NCI-H524 treated with DMSO at 0.1 percent for 48 hours (cell line): ENCODE measurements at regions not wholly inside any gene's neighbourhood (a gene's known extent, or its start where the extent isn't known, plus 50 kb on each side); places are given as distances from the start of the nearest gene placed in this dataset.

Experiments
- DNase-seq: peaks from one replicate; lab custom pipeline; 2025; lab: John Stamatoyannopoulos, UW

DNA sequence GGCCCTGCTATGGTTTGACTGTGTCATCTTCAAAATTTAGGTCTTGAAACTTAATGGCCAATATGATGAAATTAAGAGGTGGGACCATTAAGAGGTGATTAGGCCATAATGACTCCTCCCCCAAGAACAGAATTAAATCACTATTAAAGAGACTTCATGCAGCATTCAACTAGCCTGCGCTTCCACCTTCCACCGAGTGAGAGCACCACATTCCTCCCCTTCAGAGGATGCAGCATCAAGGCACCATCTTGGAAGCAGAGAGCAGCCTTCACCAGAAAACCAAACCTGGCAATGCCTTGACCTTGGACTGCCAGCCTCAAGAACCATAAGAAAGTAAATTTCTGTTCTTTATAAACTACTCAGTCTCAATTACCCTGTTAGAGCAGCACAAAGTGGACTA lies 371.1 kb upstream of the NFE2L3 start:
- no peak for DNase-seq

DNA sequence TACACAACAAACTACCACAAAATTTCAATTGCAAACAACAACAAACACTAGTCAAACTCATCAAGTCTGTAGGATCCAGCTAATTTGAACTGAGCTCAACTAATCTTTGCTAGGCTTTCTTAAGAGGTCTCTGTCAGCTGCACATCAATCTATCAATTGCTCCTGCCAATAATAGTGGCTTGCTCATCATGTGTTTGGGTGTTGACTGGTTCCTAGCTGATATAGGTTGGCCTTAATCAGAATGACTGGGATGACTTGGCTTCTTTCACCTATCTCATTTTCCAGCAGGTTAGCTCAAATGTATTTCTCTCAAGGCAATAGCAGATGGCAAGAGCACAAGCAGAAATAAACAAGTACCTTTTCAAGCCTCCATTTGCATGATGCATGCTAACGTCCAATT lies 370.3 kb upstream of the NFE2L3 start:
- DNase-seq, result peak; percentile 44

DNA sequence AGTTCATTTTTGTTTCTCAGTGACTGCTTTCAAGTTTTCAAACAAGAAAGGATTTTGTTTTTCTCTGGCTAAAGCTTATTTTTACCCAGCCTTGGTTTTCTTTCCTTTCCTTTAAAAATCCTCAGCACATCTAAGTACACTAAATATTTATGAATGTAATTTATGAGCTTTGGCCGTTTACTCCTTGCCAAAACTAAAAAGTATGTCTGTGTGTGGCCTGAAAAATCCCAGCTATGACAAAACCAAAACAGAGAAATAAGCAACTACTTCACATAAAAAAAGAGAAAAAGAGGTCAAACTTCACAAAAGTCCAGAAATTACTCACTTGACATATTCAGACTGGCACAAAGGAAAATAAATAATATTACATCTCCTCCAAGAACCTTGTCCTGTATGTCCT lies 365.1 kb upstream of the NFE2L3 start:
- no peak for DNase-seq

DNA sequence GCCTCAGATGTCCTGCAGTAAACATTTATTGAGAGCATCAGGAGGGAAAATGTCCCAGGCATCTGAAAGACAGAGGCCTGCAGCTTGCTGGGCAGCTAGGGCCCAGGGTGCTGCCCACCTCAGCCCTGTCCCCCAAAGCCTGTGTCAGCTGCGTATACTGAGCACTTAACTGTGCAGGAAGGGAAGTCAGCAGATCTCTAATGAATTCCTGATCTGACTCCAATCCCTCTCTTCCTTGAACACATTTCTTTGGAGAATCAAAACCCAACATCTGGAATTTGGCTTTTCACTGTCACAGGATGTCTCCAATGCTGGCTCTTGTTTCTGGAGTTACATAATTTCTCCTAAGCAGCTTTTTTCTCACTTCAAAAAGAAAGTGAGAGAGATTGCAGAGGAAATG lies 364.7 kb upstream of the NFE2L3 start:
- DNase-seq, result no peak

DNA sequence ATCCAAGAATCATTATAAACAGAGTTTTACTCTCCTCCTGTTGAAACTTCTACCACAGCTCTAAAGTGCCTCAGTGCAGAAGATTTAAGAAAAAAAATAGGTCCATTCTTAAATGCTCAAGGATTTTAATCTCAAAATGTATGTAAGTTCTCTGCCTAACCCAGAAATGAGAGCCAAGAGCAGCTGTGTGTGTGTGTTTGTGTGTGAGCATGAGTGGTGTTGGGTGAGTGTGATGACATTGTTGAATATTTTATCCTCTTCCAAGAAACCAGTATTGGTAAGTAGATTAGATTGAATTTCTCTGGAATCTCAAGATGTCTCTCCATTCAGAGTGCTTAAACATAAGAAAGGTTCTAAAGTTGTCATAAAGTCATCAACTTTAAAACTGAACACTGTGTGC lies 363.6 kb upstream of the NFE2L3 start:
- DNase-seq, result no peak

DNA sequence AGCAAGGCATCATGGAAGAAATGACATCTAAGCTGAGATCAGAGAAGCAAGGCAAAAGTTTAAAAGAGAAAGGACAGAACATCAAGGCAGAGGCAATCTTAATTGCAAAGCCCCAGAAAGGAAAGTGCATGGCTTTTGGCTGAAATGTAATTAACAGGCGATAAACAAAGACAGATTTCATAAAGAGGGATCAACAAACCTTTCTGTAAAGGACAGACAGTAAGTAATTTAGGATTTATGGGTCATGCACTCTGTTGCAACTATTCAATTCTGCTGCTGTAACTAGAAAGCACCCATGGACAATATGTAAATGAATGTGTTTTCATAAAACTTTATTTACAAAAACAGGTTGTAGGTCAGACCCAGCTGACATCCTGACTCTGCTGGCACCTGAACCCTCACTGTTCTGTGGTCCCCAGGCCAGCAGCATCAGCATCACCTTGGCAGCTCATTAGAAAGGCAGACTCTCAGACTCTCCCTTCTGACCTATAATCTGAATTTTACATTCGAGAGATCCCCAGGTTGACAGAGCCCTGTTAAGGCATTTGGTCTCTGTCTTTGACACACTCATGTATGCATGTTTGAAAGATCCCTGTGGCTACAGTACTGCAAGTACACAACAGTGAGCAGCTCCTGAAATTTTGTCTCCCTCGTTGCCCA lies 362.9 kb upstream of the NFE2L3 start:
- no peak for DNase-seq

DNA sequence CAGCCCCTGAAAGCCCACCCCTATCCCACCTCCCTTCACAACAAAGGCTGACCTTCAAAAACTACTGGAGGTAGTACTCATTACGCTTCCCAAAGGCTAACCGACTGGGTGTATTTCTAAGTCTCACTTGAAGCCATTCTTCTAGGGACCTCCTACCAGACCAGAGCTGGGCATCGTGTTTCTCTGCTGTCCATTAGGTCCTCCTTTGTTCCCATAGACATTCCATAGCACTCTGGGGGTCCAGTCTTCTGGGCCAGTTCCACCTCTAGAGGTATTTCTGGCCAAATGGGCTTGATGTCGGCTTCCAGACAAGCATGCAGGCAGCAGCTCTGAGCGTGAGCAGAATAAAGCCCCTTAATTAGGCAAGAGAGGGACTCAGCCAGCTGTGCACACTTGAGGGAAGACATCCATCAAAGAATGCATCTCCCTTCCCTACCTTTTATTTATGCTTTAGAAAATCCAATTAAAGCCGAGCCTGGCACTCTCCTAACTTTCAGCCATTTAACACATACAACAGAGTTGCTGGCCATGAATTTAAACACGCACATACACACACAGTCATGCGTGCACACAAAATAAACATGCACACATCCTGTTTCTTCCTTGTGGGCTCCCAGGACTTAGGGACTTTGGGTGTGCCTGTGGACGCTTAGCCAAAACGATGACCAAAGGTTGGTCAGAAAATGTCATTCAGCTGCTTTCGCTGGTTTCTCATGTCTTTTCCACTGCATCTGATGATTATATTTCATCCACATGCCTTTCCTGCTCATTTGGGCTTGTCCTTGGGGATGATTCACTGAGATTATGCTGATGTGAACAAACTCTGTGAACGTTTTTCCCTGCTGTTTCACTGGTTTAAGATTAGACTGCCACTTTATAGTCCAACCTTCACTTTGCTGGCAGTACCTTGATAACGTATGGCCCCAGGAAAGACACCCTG lies 362.0 kb upstream of the NFE2L3 start:
- DNase-seq, result peak; percentile 65

DNA sequence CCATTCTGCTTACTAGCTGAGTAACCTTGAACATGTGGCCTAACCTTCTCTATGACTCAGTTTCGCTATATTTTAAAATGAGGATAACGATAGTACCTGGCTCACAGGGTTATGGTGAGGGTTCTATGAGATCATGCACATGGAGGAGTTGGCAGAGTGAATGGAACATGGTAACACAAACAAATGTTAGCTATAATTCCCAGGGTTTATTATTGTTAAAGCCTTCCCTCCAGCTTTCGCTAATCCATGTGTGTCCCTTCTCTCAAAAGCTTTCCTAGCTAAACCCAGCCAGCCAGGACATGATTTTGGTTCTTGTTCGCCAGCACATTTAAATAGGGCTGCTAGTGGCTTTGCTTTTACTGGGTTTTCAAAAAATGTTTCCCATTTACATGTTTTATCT lies 361.0 kb upstream of the NFE2L3 start:
- DNase-seq, result no peak

DNA sequence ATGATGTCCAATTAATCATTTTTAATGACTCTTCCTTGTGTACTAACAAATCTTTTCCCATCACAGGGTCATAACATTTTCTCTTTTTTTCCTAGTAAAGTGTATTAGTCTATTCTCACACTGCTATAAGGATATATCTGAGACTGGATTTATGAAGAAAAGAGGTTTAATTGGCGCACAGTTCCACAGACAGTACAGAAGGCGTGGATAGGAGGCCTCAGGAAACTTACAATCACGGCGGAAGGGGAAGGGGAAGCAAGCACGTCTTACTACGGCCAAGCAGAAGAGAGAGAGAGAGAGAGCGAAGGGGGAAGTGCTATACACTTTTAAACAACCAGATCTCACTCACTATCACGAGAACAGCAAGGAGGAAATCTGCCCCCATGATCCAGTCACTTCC lies 359.4 kb upstream of the NFE2L3 start:
- no peak for DNase-seq

DNA sequence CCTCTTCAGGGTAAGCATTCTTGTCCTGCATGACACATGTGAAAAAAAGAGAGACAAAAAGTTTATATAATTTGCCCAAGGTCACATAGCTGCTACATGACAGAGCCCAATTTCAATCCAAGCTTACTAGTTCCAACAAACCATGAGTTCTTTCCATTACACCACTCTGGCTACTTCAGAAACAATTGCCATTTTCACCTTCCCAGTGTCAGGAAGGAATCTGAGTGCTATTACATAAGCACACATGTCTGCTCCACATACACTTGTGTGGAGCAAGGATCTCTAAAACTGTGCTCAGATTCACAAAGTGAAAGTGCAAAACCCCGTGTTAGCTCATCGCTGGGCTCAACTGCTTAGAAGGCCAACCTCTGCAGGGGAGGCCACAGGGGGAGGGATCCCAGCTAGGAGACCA lies 356.2 kb upstream of the NFE2L3 start:
- DNase-seq, result no peak

DNA sequence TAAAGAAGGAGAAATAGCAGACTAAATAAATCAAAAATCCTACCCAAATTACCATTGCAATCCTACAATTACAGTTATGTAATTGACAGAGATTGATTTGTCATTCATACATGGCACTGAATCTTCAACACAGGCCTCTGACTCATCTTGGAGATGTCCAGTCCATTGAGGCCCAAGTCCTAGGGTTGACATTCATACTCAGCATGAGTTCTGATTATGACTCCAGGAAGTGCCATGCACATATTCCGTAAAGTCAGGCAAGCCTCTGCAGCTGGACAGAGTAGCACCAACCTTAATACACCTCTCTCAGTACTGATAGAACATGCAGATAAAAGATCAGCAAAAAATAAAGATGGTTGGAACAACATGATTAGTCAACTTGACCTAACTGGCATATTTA lies 353.7 kb upstream of the NFE2L3 start:
- no peak for DNase-seq

DNA sequence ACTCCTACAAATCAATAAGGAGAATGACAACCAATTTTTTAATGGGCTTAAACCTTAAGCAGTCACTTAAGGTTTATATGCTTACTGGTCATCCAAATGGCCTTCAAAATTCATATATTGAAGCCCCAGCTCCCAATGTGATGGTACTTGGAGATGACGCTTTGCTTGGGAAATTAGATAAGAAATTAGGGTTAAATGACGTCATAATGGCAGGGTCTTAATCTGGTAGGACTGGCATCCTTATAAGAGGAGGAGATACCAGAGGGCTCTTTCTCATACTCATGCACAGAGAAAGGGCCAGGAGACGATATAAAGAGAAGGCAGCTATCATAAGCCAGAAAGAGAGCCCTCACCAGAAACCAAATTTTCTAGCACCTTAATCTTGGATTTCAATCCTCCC lies 350.8 kb upstream of the NFE2L3 start:
- no peak for DNase-seq

DNA sequence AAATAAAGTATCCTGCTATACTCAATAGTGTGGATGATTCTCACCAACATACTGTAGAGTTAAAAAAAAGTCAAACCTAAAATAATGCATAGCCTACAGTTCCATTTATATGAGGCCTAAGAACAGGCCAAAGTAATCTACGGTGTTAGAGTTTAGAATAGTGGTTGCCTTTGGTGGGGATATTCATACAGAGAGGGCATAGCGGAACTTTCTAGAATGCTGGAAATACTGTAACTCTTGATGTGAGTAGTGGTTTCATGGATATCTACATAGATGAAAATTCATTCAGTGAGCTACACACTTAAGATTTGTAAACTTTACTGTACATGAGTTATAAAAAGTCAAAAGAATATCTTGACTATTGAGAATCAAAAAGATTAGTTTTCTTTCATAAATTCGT lies 349.9 kb upstream of the NFE2L3 start:
- no peak for DNase-seq

DNA sequence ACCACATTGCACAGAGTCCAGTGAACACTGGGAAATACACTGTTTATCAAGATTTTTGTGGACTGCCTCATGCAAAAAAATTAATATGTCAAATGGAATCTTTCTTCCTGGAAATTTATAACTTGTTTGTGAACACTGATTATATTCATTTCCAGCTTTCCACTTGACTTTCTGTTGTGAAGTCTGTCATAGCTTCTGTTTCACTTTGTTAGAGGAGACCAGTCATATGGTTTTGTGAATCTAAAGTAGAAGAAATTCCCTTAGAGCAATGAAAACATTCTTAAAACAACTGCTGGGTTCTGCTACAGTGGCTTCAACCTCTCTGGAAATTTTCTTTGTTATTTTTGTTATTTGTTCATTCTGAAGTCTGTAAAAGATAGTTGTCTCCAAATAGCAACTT lies 349.5 kb upstream of the NFE2L3 start:
- no peak for DNase-seq

DNA sequence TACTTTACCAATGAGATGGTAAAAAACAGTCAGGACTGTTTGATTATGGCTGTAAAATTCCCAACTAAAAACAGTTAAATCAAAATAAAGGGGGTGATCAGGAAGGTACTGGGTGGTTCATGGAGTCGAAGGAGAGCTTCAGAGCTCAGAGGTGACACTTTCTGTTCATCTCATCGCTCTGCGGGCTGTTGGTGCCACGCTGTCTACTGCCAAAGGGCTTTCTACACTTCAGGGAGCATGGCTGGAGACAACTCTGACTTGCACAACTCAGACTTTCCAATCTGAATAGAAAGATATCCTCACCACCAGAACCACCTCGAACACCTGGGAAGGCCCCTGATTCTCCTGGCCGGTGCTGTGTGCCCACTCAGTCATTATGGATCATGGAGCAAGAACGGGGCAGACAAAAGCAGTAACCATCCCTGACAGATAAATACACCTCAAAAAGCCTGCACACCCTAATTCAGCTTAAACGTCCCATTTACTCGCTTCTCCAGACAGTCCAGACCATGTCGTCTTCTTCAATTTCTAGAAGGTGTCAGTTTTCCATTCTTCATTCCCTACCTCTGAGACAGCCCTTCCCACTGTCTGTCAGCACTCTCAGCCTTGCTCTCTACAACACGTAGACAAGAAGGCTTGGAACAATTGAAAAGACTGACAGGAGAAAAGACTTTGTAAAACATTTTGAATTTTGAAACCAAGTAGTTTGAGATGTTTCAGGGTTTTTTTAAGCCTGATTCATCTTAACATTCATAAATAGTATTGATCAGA lies 348.7 kb upstream of the NFE2L3 start:
- no peak for DNase-seq

DNA sequence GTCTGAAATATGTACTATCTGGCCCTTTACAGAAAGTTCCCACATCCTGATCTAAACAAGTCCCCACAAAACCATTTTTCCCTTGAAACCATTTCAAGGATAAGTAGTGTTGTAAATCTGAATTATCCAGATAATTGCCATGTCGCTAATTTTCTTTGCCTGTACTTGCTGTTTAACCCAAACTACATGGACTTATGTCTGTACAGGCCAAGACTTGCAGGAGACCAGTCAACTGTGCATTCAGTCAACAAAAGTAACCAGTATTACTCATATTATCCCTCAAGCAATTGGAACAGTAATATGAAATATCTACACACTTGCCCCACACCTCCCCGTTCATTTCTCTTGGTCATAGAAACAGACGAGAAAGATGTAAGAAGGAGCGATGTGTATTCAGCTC lies 347.8 kb upstream of the NFE2L3 start:
- DNase-seq, result no peak

DNA sequence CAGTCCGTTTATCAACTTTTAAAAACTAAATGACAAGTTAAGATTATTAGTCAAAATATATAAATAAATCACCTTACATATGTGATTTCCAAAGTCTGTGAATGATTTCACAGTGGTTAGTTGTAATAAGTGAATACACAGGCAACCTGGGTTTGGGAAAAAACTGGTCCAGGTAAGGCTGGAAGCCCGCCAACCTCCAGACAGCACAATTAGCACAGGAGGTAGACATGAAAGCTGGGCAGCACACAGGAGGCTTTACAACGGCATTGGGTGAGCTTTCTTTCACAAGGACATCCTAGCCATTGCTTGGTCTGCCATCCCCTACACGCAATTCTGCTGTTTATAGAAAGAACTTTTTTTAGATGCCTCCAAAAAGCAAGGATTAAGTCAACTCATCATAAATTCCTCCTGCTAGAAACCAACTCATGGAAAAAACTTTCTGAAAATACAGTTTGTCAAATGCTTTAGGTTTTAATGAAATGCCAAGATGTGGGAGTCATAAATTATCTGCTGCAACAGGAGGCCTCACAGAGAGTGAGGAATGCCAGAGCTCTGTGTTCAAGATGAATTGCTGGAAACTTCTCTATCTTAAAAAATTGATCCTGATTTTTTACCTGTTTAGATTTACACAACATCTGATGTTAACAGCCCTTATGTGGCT lies 346.8 kb upstream of the NFE2L3 start:
- no peak for DNase-seq

DNA sequence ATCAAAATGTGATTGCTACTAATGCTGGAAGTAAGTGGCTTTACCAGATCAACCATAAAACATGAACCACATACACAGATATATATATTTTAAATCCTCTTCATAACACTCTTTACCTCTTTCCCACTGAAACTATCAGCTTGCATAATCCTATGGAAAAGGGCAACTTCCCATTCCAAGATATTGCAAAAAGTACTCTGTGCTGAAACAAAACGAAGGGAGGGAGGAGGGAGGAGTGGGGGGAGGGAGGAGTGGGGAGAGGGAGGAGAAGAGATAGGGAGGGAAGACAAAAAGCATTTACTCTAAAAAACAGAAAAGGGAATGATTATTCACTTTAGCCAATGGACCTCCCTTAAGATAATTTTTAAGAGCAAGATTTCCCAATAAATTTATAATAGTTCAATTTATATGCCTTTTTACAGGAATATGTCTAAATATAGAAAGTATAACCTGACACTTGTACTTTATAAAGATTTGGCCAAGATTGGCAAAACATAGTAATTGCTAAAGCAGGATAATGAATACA lies 344.8 kb upstream of the NFE2L3 start:
- DNase-seq, result no peak

DNA sequence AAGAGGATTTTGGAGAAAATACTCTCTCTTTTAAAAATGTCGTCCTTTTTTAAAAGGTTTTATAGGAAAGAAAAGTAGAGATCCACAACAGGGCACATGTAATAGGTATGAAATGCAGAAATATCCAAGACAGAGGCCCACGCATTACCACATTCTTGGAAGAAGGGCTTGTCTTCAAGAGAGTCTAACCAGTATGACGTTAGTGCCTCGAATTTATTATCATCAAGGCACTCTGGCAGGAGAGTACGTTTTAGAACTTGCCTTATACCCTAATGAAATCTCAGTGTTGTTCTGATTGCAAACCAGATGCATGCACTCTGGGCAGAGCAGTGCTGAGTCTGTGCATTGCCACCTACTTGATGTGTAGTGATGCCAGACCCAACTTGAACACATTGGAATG lies 342.6 kb upstream of the NFE2L3 start:
- DNase-seq, result no peak

DNA sequence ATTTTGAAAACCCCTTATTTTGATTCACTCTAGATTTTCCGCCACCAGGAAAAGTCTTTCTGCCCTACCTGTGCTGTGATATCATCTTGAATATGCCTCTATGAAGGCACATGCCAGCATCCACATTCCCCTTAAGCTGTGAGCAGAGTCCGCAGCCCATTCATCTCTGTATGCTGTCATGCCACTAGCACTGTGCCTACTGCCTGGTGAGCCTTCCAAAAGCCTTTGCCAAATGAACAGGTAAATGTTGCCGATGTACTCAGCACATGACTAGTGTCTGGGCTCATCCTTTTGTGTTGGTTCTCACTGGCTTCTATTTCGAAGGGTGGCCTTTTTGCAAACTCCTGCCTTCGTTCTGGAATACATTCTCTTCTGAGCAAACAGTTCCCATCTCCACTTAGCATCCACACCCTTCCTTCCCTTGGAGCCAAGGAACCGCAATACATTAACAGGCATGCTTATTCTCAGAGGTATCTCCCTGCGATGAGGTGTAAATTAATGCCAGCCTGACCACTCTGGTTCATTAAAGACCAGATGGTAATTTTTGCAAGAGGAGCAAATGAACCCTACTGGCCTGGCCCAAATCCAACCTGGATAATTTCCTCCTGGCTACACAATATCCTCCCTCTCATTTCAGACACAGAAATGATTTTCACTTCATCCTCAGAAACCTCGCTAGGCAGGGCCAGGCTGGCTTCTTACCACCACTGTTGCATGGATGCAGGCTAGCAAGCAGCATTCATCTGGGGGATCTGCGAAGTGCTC lies 339.7 kb upstream of the NFE2L3 start:
- DNase-seq, result no peak

DNA sequence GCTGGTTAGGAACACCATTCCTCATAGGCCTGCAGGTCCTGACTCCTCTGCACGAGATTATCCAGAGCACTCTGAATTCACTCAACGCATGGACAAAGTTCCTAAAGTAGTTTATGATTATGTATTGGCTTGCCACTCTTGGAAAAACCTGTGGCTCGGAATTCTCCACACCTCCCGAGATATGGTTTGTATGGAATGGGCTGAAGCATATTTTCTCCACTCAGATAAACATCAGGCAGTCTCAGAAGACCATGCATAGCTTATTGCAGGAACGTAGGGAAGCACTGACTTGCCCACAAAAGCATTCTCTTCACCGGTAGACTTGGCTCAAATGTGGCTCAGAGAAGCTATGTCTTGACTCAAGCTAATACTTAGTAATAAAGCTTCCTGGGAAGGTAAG lies 338.6 kb upstream of the NFE2L3 start:
- DNase-seq, result no peak
